ENCODE measurements at regions not wholly inside any gene's neighbourhood (a gene's known extent, or its start where the extent isn't known, plus 50 kb on each side); places are given as distances from the start of the nearest gene placed in this dataset.

- no peaks in the 10 kb centered on the region for H3K23me2 ChIP-seq (ENCODE audit: insufficient read length, low read depth, low read length, poor library complexity, severe bottlenecking)
- Mint-ChIP-seq H3K9me3 (peaks cover 53 to 57% of the 10 kb centered on the region in 2 experiments), H3K27me3 (ENCODE audit: low read depth) (no peaks in the 10 kb centered on the region; the same call in none of the 2 replicates)
Observed at GRCh38 chrX:155778844-155779553, 102.1 kb upstream of the VAMP7 start.

More at GRCh38 chrX:155778844-155779553, 102.1 kb upstream of the VAMP7 start:
- Histone ChIP-seq H4K91ac (ENCODE audit: insufficient read length, low read depth, low read length) (no peak overlapping the region), H3K14ac (ENCODE audit: insufficient read depth, low read length) (no peak overlapping the region), H2AK5ac (ENCODE audit: insufficient read length, low read length) (no peak overlapping the region), H2BK5ac (ENCODE audit: insufficient read length, low read length) (no peak overlapping the region), H3K9ac (ENCODE audit: extremely low read depth, insufficient read length, low read length) (no peak overlapping the region), H3K4ac (ENCODE audit: low read depth, low read length) (no peak overlapping the region), H2BK12ac (ENCODE audit: insufficient read length, low read depth, low read length) (no peak overlapping the region), H2BK20ac (ENCODE audit: low read depth, low read length, poor library complexity, severe bottlenecking) (no peak overlapping the region), H3K27me3 (ENCODE audit: insufficient read depth, low read length) (no peaks in the 10 kb centered on the region), H3K9me3 (ENCODE audit: control insufficient read depth, low read depth, low read length) (peaks cover 41% of the 10 kb centered on the region), H3K79me1 (ENCODE audit: insufficient read depth, low read depth, low read length, poor library complexity, severe bottlenecking) (no peaks in the 10 kb centered on the region), H3K27ac (ENCODE audit: insufficient read length, low read depth, low read length) (no peak overlapping the region), H4K5ac (ENCODE audit: insufficient read length, low read depth, low read length) (no peak overlapping the region), H2AFZ (ENCODE audit: low read length) (no peak overlapping the region), H3K18ac (ENCODE audit: insufficient read length, low read depth, low read length) (no peak overlapping the region), H2BK15ac (ENCODE audit: low read depth, low read length) (no peak overlapping the region), H4K20me1 (ENCODE audit: control insufficient read depth, insufficient read depth, insufficient read length) (no peaks in the 10 kb centered on the region), H4K8ac (replicated peaks; ENCODE audit: insufficient read length, low read depth, low read length) (no peak overlapping the region), H3T11ph (ENCODE audit: low read length) (no peak overlapping the region), H3K4me1 (ENCODE audit: insufficient read depth, low read length) (no peaks in the 10 kb centered on the region), H2BK120ac (ENCODE audit: low read depth, low read length, poor library complexity, severe bottlenecking) (no peak overlapping the region), H3K56ac (ENCODE audit: insufficient read length, low read depth, low read length) (no peak overlapping the region), H3K4me2 (ENCODE audit: insufficient read depth, insufficient read length, low read length) (no peak overlapping the region), H3K79me2 (ENCODE audit: insufficient read depth, low read length) (no peaks in the 10 kb centered on the region), H3K23ac (ENCODE audit: insufficient read length, low read depth, low read length) (no peak overlapping the region)
- TF ChIP-seq CTCF (conservative IDR thresholded peaks at IDR 0.05), result no peak
- DNase-seq, result no peak
- Mint-ChIP-seq H3K27ac (no peak overlapping the region), H3K4me1 (0 out of 4 replicates have a peak, but pooled peaks cover 2 to 3% of the 10 kb centered on the region in 2 experiments), H3K4me3 (no peak overlapping the region), H3K36me3 (ENCODE audit: insufficient read depth in 1 of 3, low read depth in 3 of 3) (peaks cover 6 to 10% (median 9%) of the 10 kb centered on the region in 3 experiments; a peak in 6 of 7 replicates)
- WGBS (ENCODE audit: extremely low coverage, insufficient read length, low lambda C conversion rate), result no CpG with 5 or more reads among the region's 5 CpGs

Data from H9 (cell line).